Ishikawa (cell line): ENCODE measurements at regions not wholly inside any gene's neighbourhood (a gene's known extent, or its start where the extent isn't known, plus 50 kb on each side); places are given as distances from the start of the nearest gene placed in this dataset.

ENCODE experiments used
- CEBPB ChIP-seq: IDR thresholded peaks from 2 replicates; pipeline ENCODE4 v1.6.1; 2012
- CREB1 ChIP-seq: IDR thresholded peaks from 2 replicates; pipeline ENCODE4 v1.6.1; 2012; ENCODE audit warnings: low read depth
- EGR1 ChIP-seq: IDR thresholded peaks from 2 replicates; pipeline ENCODE4 v1.6.1; 2012
- EP300 ChIP-seq: IDR thresholded peaks from 2 replicates; pipeline ENCODE4 v1.6.1; 2012; ENCODE audit warnings: borderline replicate concordance
- FOXM1 ChIP-seq: IDR thresholded peaks from 2 replicates; pipeline ENCODE4 v1.6.1; 2012; ENCODE audit warnings: low read depth, borderline replicate concordance
- MAX ChIP-seq: IDR thresholded peaks from 2 replicates; pipeline ENCODE4 v1.6.1; 2012
- NFIC ChIP-seq: IDR thresholded peaks from 2 replicates; pipeline ENCODE4 v1.6.1; 2012
- RAD21 ChIP-seq: IDR thresholded peaks from 2 replicates; pipeline ENCODE4 v1.6.1; 2012; ENCODE audit warnings: low read depth
- TAF1 ChIP-seq: IDR thresholded peaks from 2 replicates; pipeline ENCODE4 v1.6.1; 2012; ENCODE audit warnings: low read depth, mild to moderate bottlenecking
- TCF12 ChIP-seq: IDR thresholded peaks from 2 replicates; pipeline ENCODE4 v1.6.1; 2012; ENCODE audit warnings: low read depth
- TEAD4 ChIP-seq: IDR thresholded peaks from 2 replicates; pipeline ENCODE4 v1.6.1; 2012
- USF1 ChIP-seq: IDR thresholded peaks from 2 replicates; pipeline ENCODE4 v1.6.1; 2012
- YY1 ChIP-seq: IDR thresholded peaks from 2 replicates; pipeline ENCODE4 v1.6.1; 2012; ENCODE audit warnings: low read depth
- ZBTB7A ChIP-seq: IDR thresholded peaks from 2 replicates; pipeline ENCODE4 v1.6.1; 2012; ENCODE audit warnings: low read depth
- TF ChIP-seq, protein P1 (sequence below): IDR thresholded peaks from 2 replicates; pipeline ENCODE4 v1.6.1; 2012; ENCODE audit warnings: low read depth, mild to moderate bottlenecking

GRCh38 chr5:155957884-155958283 lies 369.1 kb upstream of the SGCD start:
- TF ChIP-seq TEAD4: no peak
- TF ChIP-seq TCF12: no peak
- TF ChIP-seq TAF1: no peak
- TF ChIP-seq YY1: no peak
- TF ChIP-seq MAX: no peak
- no peak for TF ChIP-seq USF1
- no peak for TF ChIP-seq EP300
- no peak for TF ChIP-seq EGR1
- no peak for TF ChIP-seq CREB1
- no peak for TF ChIP-seq FOXM1
- TF ChIP-seq ZBTB7A: no peak
- no peak for TF ChIP-seq RAD21
- no peak for TF ChIP-seq NFIC
- TF ChIP-seq CEBPB: no peak
- TF ChIP-seq, protein P1, sequence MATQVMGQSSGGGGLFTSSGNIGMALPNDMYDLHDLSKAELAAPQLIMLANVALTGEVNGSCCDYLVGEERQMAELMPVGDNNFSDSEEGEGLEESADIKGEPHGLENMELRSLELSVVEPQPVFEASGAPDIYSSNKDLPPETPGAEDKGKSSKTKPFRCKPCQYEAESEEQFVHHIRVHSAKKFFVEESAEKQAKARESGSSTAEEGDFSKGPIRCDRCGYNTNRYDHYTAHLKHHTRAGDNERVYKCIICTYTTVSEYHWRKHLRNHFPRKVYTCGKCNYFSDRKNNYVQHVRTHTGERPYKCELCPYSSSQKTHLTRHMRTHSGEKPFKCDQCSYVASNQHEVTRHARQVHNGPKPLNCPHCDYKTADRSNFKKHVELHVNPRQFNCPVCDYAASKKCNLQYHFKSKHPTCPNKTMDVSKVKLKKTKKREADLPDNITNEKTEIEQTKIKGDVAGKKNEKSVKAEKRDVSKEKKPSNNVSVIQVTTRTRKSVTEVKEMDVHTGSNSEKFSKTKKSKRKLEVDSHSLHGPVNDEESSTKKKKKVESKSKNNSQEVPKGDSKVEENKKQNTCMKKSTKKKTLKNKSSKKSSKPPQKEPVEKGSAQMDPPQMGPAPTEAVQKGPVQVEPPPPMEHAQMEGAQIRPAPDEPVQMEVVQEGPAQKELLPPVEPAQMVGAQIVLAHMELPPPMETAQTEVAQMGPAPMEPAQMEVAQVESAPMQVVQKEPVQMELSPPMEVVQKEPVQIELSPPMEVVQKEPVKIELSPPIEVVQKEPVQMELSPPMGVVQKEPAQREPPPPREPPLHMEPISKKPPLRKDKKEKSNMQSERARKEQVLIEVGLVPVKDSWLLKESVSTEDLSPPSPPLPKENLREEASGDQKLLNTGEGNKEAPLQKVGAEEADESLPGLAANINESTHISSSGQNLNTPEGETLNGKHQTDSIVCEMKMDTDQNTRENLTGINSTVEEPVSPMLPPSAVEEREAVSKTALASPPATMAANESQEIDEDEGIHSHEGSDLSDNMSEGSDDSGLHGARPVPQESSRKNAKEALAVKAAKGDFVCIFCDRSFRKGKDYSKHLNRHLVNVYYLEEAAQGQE: no peak

- TF ChIP-seq RAD21: no peak
- no peak for TF ChIP-seq EGR1
- no peak for TF ChIP-seq USF1
- TF ChIP-seq ZBTB7A: no peak
- TF ChIP-seq CEBPB: no peak
These were observed 367.9 kb upstream of the SGCD start for GRCh38 chr5:155959082-155959481.

DNA sequence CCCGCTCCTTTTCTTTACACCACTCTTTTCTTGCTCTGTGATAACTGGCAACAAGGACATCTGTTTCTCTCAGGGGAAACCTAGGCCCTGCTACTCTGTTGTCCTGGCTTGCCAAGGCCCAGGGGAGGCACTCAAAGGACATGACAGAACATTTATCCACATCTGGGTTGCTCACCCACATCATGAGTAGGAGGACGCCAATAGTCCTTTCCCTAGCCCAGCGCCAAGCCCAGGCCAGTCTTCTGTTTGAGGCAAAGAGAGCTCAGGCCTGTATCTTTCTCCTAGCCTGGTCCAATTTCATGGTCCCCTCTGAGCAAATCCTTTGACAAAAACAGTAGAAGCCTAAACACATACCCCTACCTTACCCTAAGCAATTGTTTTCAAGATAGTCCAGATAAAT lies 366.8 kb upstream of the SGCD start:
- TF ChIP-seq TAF1 (no peak), FOXM1 (no peak), TEAD4 (no peak), RAD21 (no peak), TCF12 (no peak), CREB1 (no peak)

GRCh38 chr5:155969537-155969936 lies 357.4 kb upstream of the SGCD start:
- TF ChIP-seq MAX: no peak
- no peak for TF ChIP-seq USF1
- TF ChIP-seq RAD21: no peak
- no peak for TF ChIP-seq EP300
- no peak for TF ChIP-seq EGR1
- no peak for TF ChIP-seq TCF12
- TF ChIP-seq, protein P1: no peak
- TF ChIP-seq NFIC: no peak
- TF ChIP-seq TEAD4: no peak
- TF ChIP-seq CREB1: no peak
- TF ChIP-seq YY1: no peak
- TF ChIP-seq ZBTB7A: no peak

- TF ChIP-seq CEBPB (no peak), TEAD4 (no peak), MAX (no peak), FOXM1 (no peak), CREB1 (no peak), YY1 (no peak), TCF12 (no peak), TAF1 (no peak), EGR1 (no peak), NFIC (no peak)
- TF ChIP-seq, protein P1: no peak
These were observed 352.6 kb upstream of the SGCD start for GRCh38 chr5:155974369-155974768.
